NCI-H1694 (cell line): ENCODE measurements at regions not wholly inside any gene's neighbourhood (a gene's known extent, or its start where the extent isn't known, plus 50 kb on each side); places are given as distances from the start of the nearest gene placed in this dataset.

Experiments
- DNase-seq: peaks from one replicate; lab custom pipeline; 2025; lab: John Stamatoyannopoulos, UW

- peak; percentile 74 for DNase-seq
Observed at GRCh38 chr4:156594624-156595023, 377.0 kb downstream of the PDGFC start.

- no peak for DNase-seq
Observed at GRCh38 chr4:156593464-156593863, 378.1 kb downstream of the PDGFC start.

DNA sequence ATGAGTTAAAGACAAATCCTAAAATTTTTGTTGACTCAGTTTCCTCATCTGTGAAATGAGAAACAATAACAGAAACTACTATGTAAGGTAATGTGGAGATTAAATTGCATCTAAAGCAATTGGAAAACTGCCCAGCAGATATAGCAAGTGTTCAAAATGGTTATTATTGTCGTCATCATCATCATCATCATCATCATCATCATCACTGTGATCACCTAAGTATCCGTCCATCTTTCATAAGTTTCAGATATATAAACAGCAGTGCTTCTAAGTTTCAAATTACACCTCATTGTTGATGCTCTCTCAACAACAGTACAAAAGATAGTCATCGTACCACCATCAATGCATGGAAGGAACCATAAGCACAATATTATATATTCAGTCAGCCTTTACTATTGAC lies 379.9 kb downstream of the PDGFC start:
- no peak for DNase-seq

GRCh38 chr4:156584100-156584499 lies 387.5 kb downstream of the PDGFC start:
- DNase-seq: no peak

- no peak for DNase-seq
Observed at GRCh38 chr4:156583265-156583664, 388.3 kb downstream of the PDGFC start.

- no peak for DNase-seq
Observed at GRCh38 chr4:156581282-156582063, 390.1 kb downstream of the PDGFC start.

- no peak for DNase-seq
Observed at GRCh38 chr4:156578713-156579112, 392.9 kb downstream of the PDGFC start.

GRCh38 chr4:156578005-156578404 lies 393.6 kb downstream of the PDGFC start:
- DNase-seq: no peak

DNA sequence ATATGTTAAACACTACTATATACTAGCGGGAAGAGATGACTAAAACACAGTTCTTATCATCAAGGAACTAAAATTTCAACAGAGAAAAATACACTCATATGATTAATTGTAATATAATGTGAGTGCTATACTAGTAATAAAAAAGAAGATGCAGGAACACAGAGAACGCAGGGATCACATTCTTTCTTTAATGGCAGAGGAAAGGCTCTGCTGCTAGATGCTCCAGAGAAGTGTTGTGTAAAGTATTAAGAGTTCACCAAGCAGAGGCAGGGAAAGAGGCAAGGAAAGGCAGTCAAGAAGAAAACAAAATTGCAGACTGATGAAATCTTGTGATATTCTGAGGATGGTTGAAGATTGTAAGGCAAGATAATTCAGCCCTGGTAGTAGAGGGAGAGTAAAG lies 394.7 kb downstream of the PDGFC start:
- DNase-seq: no peak

DNA sequence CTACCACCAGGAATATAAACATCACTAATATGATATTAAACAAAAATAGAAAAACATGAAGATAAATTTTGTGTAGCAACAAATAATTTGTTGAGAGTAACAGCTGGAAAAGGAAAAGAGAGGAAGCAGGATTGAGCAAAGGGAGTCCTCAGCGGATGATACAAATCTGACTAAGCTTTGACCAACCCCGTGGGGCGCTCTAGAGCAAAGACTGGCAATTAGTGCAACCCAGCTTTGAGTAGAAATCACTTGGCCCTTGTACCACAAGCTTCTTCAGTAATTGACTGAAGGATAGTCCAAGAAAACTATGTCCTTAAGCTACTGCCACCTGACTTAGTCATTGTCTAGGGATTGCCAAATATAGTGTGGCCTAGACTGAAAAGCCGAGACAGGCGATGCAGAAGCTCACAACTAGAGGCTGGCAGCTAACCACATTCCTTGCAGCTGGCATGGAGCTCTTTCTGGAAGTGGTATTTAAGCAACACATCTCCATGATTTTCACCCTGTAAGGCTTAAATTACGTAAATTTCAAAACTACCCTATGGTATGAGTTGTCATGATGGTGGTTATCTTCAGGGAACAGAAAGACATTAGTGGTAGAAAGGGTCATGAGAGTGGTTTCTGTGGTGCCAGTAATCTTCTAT lies 396.0 kb downstream of the PDGFC start:
- no peak for DNase-seq

- DNase-seq: no peak
Observed at GRCh38 chr4:156571146-156571545, 400.5 kb downstream of the PDGFC start.

GRCh38 chr4:156569535-156569934 lies 402.1 kb downstream of the PDGFC start:
- DNase-seq: no peak

GRCh38 chr4:156568484-156568883 lies 403.1 kb downstream of the PDGFC start:
- DNase-seq: no peak

GRCh38 chr4:156568041-156568440 lies 403.6 kb downstream of the PDGFC start:
- no peak for DNase-seq

- DNase-seq: no peak
Observed at GRCh38 chr4:156560701-156561100, 410.9 kb downstream of the PDGFC start.

DNA sequence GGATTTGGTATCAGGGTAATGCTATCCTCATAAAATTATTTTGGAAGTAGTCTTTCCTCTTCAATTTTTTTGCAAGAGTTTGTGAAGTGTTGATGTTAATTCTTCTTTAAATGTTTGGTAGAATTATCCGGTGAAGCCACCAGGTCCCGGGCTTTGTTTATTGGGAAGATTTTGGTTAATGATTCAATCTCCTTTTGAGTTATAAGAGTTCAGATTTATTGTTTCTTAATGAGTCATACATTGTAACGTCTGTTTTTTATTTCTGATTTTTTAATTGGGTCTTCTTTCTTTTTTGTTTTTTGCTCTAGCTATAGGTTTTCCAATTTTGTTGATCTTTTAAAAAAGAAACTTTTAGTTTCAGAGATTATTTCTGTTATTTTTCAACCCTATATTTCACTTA lies 412.3 kb downstream of the PDGFC start:
- no peak for DNase-seq

- no peak for DNase-seq
Observed at GRCh38 chr4:156558373-156559025, 413.1 kb downstream of the PDGFC start.

- no peak for DNase-seq
Observed at GRCh38 chr4:156557920-156558319, 413.7 kb downstream of the PDGFC start.

GRCh38 chr4:156556336-156556735 lies 415.3 kb downstream of the PDGFC start:
- DNase-seq: no peak

DNA sequence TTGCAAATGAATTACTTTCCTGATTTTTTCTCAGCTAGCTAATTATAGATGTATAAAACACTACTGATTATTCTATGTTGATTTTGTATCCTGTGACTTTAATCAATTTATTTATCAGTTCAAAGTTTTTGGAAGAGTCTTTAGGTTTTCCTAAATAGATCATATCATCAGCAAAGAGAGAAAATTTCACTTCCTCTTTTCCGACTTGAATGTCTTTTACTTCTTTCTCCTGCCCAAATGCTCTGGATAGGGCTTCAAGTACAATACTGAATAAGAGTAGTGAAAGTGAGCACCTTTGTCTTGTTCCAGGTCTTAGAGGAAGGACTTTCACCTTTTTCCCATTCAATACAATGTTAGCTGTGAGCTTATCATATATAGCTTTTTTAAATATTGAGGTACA lies 417.9 kb downstream of the PDGFC start:
- no peak for DNase-seq

- no peak for DNase-seq
Observed at GRCh38 chr4:156547891-156548290, 423.7 kb downstream of the PDGFC start.

- no peak for DNase-seq
Observed at GRCh38 chr4:156547439-156547838, 424.2 kb downstream of the PDGFC start.
